Heart right ventricle (tissue), 16 donors: ENCODE measurements at regions not wholly inside any gene's neighbourhood (a gene's known extent, or its start where the extent isn't known, plus 50 kb on each side); places are given as distances from the start of the nearest gene placed in this dataset.

Experiments used
- ATAC-seq, 8 donors: fragments of 200-7000 bp; cut with Tn5 transposase; one replicate each; pipeline ENCODE4 v1.9.1; 2020; ENCODE audit warnings: mild to moderate bottlenecking in 8 of 8, moderate library complexity in 8 of 8, moderate number of reproducible peaks in 1 of 8
- DNase-seq, 2 donors: peaks; one replicate each; pipeline ENCODE4 v3.0.0-alpha.2; 2020
- H3K27ac ChIP-seq, 10 donors: fragments of 200-600 bp; sonication (generic) in 2 of 10; one replicate each; pipeline versions ENCODE4 v1.5.0 to v1.8.0; 2020 to 2022; ENCODE audit warnings: mild to moderate bottlenecking in 3 of 10
- H3K27me3 ChIP-seq, 7 donors: fragments of 200-600 bp; one replicate each; pipeline ENCODE4 v1.8.0; 2021 to 2022; ENCODE audit warnings: mild to moderate bottlenecking in 2 of 7
- H3K36me3 ChIP-seq, 9 donors: fragments of 200-600 bp; sonication (generic) in 1 of 9; one replicate each; pipeline versions ENCODE4 v1.5.0 to v1.8.0; 2020 to 2022; ENCODE audit warnings: mild to moderate bottlenecking in 2 of 9
- H3K4me1 ChIP-seq, 9 donors: fragments of 200-600 bp; sonication (generic) in 1 of 9; one replicate each; pipeline versions ENCODE4 v1.5.0 to v1.8.0; 2020 to 2022; ENCODE audit warnings: mild to moderate bottlenecking in 4 of 9
- H3K4me3 ChIP-seq, 10 donors: fragments of 200-600 bp; sonication (generic) in 2 of 10; one replicate each; pipeline versions ENCODE4 v1.5.0 to v1.8.0; 2020 to 2022; ENCODE audit warnings: mild to moderate bottlenecking in 7 of 10, moderate library complexity in 2 of 10
- H3K9me3 ChIP-seq, 11 donors: fragments of 200-600 bp in 10 of 11; sonication (generic) in 2 of 11; one replicate each; pipeline versions ENCODE4 v1.5.0 to v1.8.0; 2013 to 2022; ENCODE audit warnings: mild to moderate bottlenecking in 2 of 11, control low read depth in 1 of 11, moderate library complexity in 1 of 11
- WGBS, 2 donors: extraction: QIAGEN DNeasy Blood & Tissue Kit; methylation state at CpG; one replicate each; pipeline ENCODE4 v1.1.7; 2013; ENCODE audit warnings: inconsistent platforms in 1 of 2; 5-methylcytosine and 5-hydroxymethylcytosine counted together
- intact Hi-C, 10 donors: fragments of 100-400 bp; cut with DNase I; formaldehyde crosslinking; loops; one replicate each; pipeline versions ENCODE4 v1.11.1 to v1.14.2; 2022
- TF ChIP-seq, protein P1 (sequence below), 9 donors: fragments of 200-600 bp; sonication (generic) in 2 of 9; IDR thresholded peaks; one replicate each; pipeline versions ENCODE4 v1.5.0 to v1.8.0; 2021 to 2022; ENCODE audit warnings: antibody characterized with exemption in 9 of 9, mild to moderate bottlenecking in 5 of 9, moderate library complexity in 1 of 9
- donor health status: Arrhythmogenic right ventricular cardiomyopathy.
- donor health status: ischemic (EF 13 %, LVEDD 7.1; RV severe dilation, severe dysfunction).
- donor health status: healthy with polysubstance abuse.
- donor health status: DM: no; HTN: yes; CAD: no.
- donor health status: DM: no; HTN: no; CAD: no.
- donor health status: ischemic (EF 25% LVEDD 6.9; RV normal size, moderate dysfunction).
- donor health status: ischemic (EF 25% LVEDD 5.7; RV mildly dilated, moderate dysfunction).
- donor health status: healthy.
- donor health status: DM: yes; HTN: yes; CAD: no.
- donor health status: Ischemic cardiomyopathy.
- donor health status: ischemic (EF 35%, LVEDD 5.7; RV mildly dilated, moderate dysfunction).
- donor health status: nonischemic (EF 11% LVEDD 7.7; RV severe dilation, severe dysfunction).
- donor health status: DM: yes; HTN: yes; CAD: no.
- donor health status: PGD.
- donor health status: ischemic (EF 29% LVEDD 5.4; RV normal size, mild dysfunction).
- donor health status: nonischemic (EF 23%, LVEDD 6.1; RV moderate dilation, normal function).

DNA sequence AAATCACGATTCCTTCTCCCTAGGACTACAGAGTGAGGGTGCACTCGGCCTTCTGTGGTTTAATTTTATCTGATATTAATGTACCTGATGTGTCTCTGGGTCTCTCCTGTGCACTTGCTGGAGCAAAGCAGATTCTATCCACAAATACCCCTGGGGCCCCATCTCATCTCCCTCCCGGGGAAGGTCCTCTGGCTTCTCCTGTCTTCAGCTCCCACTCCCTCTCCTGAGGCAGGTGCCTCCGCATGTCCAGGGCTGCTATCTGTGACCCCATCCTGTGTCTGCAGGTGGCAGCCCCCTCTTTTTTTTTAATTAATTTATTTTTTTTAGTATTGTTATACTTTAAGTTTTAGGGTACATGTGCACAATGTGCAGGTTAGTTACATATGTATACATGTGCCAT lies 558.7 kb downstream of the BRD1 start:
- DNase-seq, result no peak
- H3K36me3 ChIP-seq, result no peaks in the 10 kb centered on the region
- no peaks in the 10 kb centered on the region for H3K4me1 ChIP-seq
- ATAC-seq, result no peak
- no peak overlapping the region for H3K27ac ChIP-seq
- no peak overlapping the region for H3K4me3 ChIP-seq
- peaks cover 0 to 64% (median 56%) of the 10 kb centered on the region in 7 donors for H3K27me3 ChIP-seq
- TF ChIP-seq, protein P1, sequence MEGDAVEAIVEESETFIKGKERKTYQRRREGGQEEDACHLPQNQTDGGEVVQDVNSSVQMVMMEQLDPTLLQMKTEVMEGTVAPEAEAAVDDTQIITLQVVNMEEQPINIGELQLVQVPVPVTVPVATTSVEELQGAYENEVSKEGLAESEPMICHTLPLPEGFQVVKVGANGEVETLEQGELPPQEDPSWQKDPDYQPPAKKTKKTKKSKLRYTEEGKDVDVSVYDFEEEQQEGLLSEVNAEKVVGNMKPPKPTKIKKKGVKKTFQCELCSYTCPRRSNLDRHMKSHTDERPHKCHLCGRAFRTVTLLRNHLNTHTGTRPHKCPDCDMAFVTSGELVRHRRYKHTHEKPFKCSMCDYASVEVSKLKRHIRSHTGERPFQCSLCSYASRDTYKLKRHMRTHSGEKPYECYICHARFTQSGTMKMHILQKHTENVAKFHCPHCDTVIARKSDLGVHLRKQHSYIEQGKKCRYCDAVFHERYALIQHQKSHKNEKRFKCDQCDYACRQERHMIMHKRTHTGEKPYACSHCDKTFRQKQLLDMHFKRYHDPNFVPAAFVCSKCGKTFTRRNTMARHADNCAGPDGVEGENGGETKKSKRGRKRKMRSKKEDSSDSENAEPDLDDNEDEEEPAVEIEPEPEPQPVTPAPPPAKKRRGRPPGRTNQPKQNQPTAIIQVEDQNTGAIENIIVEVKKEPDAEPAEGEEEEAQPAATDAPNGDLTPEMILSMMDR (IDR thresholded peaks at IDR 0.05), result no peak
- H3K9me3 ChIP-seq, result no peaks in the 10 kb centered on the region
- 38 to 45% methylated on average over 4 of the region's 4 CpGs for WGBS, 2 donors
- intact Hi-C loops, result no loop called here

DNA sequence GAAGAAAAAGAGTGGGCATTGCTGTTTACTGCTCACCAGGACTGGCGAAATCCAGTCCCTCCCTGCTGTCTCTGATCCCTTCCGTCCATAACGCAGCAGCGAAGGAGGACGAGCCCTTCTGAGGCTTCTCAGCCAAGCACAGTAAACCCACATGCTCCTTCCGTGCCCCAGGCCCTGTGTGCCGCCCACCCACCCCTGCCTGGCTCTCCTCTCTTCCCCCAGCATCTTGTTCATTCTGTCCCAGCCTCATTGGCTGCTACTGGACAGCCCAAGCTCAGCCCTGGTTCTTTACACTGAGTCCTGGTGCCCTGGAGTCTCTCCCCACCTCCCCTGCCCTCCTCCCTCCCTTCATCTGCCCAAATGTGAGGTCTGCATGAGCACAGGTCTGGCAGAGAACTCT lies 559.7 kb downstream of the BRD1 start:
- no peaks in the 10 kb centered on the region for H3K4me1 ChIP-seq
- TF ChIP-seq, protein P1 (IDR thresholded peaks at IDR 0.05), result no peak
- peaks cover 0 to 63% (median 56%) of the 10 kb centered on the region in 7 donors for H3K27me3 ChIP-seq
- WGBS, 2 donors, result 33 to 39% methylated on average over 7 of the region's 7 CpGs
- no peaks in the 10 kb centered on the region for H3K9me3 ChIP-seq
- DNase-seq (no peak), ATAC-seq (no peak)
- no peak overlapping the region for H3K27ac ChIP-seq
- intact Hi-C loops, result no loop called here
- H3K4me3 ChIP-seq, result no peak overlapping the region
- H3K36me3 ChIP-seq, result no peaks in the 10 kb centered on the region

DNA sequence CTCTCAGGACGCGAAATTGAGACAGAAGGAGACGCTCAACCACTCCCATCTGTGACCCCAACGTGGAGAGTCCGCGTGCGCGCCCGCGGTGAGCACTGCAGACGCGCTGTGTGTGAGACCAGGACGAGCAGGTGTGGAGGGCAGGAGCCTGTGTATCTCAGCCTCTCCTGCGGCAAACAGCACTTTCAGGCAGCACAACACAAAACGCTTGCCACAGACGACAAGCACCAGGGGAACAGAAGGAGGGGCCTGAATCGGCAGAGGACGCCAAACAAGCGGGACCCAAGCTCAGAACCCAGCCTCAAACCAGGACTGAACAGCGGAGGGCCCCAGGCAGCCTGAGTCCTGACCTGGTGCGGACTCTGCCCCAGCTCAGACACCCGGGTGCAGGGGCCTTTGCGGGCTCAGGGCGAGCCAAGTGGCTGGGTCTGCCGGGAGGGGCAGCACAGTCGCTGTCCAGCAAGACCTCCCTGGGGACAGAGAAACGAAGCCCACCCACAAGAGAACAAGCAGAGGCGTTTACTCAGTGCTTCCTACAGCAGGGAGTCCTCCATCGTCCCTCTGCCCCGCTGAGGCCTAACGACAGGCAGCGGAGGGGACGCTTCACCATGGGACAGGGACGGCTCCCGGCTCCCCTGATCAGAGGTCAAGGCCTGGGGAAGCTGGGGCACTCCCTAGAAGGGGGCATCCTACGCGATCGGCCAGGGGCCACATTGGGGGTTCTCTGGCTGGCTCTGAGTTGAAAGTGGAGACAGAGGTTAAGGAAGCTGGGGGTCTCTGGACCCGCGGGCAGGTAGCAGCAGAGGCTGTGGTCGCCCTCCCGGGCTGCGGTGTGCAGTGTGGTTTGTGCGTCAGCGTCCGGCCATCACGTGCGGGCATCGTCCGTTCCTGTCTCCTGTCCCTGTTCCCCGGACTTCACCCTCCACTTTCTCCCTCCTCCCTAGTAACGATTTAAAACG lies 560.8 kb downstream of the BRD1 start:
- intact Hi-C loops, result no loop called here
- TF ChIP-seq, protein P1 (IDR thresholded peaks at IDR 0.05), result no peak
- peaks cover 0 to 55% (median 51%) of the 10 kb centered on the region in 7 donors for H3K27me3 ChIP-seq

DNA sequence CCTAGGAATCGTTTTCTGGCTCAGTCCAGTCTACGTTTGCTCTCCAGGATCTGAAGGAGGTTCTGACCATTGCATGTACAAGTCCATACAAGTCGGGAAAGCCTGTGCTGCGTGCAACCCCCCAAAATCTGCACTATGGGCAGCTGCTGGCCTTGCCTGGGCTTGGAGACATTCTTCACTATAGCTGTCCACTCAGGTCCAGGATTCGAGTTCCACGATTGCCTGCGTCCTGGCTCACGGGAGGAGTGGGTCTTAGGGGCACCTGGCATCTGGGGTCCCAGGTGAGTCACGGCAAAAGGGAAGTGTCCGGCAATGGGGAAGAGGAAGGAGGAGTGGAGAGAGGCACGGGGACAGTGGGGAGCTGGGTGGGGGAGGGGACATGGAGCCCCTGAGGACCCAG lies 563.0 kb downstream of the BRD1 start:
- no peaks in the 10 kb centered on the region for H3K4me1 ChIP-seq
- ATAC-seq (no peak), DNase-seq (no peak)
- no peak overlapping the region for H3K27ac ChIP-seq
- WGBS, 2 donors, result 79 to 82% methylated on average over 11 of the region's 11 CpGs
- intact Hi-C loops, result no loop called here
- TF ChIP-seq, protein P1 (IDR thresholded peaks at IDR 0.05), result no peak
- H3K4me3 ChIP-seq, result no peak overlapping the region
- H3K27me3 ChIP-seq, result peaks cover 0 to 35% (median 30%) of the 10 kb centered on the region in 7 donors
- no peaks in the 10 kb centered on the region for H3K9me3 ChIP-seq
- no peaks in the 10 kb centered on the region for H3K36me3 ChIP-seq

More for the DNA sequence above, 560.8 kb downstream of the BRD1 start:
- H3K27ac ChIP-seq, result no peak overlapping the region
- H3K4me1 ChIP-seq, result no peaks in the 10 kb centered on the region
- H3K4me3 ChIP-seq, result no peak overlapping the region
- ATAC-seq (no peak), DNase-seq (no peak)
- 55 to 56% methylated on average over 53 of the region's 53 CpGs for WGBS, 2 donors
- H3K36me3 ChIP-seq, result no peaks in the 10 kb centered on the region
- no peaks in the 10 kb centered on the region for H3K9me3 ChIP-seq
